Endothelial cell of umbilical vein (primary cell): ENCODE measurements at regions not wholly inside any gene's neighbourhood (a gene's known extent, or its start where the extent isn't known, plus 50 kb on each side); places are given as distances from the start of the nearest gene placed in this dataset.

Experiments
- BruUV-seq: library from RNA; stranded (reverse); fragments of 400-500 nt; replicated peaks from 2 replicates; lab custom pipeline; 2021; lab: Mats Ljungman, UMichigan
- CTCF ChIA-PET: fragments of 300-600, 350-600 bp; sonication (Branson Sonifier 250); formaldehyde crosslinking; loops from one replicate; lab custom pipeline; 2021; ENCODE audit warnings: antibody characterized with exemption, inconsistent platforms; lab: Charles Lee
- POLR2A ChIA-PET: fragments of 300-600, 350-600 bp; sonication (Branson Sonifier 250); formaldehyde crosslinking; loops from one replicate; lab custom pipeline; 2021; ENCODE audit warnings: antibody characterized with exemption, inconsistent platforms; lab: Charles Lee
- DNase-seq: peaks from one replicate; pipeline ENCODE4 v3.0.0-alpha.2; 2011; ENCODE audit warnings: low read depth, low spot score
- FAIRE-seq: peaks from 2 replicates; lab custom pipeline; 2011; peaks lifted over from hg19 to GRCh38; lab: Jason Lieb, UNC
- H2AFZ ChIP-seq: 2 replicates; pipeline ENCODE4 v1.6.0; 2012; ENCODE audit warnings: low read depth, low read length, control low read depth, inconsistent platforms
- H3K27ac ChIP-seq: 2 replicates; pipeline ENCODE4 v1.5.1; 2011; ENCODE audit warnings: low read depth, mild to moderate bottlenecking, control low read depth, low read length, moderate library complexity; ENCODE audit not compliant: insufficient read depth
- H3K27me3 ChIP-seq, 2 experiments: 2 replicates each; pipeline versions ENCODE4 v1.6.0 to v1.6.1; 2011; ENCODE audit warnings: low read length in 2 of 2, mixed read lengths in 1 of 2; ENCODE audit not compliant: control insufficient read depth in 2 of 2, insufficient read depth in 2 of 2
- H3K36me3 ChIP-seq, 2 experiments: 2 replicates in 1 of 2; 3 replicates in 1 of 2; pipeline ENCODE4 v1.5.1; 2011; ENCODE audit warnings: low read length in 2 of 2, mild to moderate bottlenecking in 1 of 2, moderate library complexity in 1 of 2; ENCODE audit not compliant: control insufficient read depth in 2 of 2, insufficient read depth in 2 of 2; ENCODE audit errors: extremely low read depth in 1 of 2
- H3K4me1 ChIP-seq: 3 replicates; pipeline ENCODE4 v1.5.1; 2011; ENCODE audit warnings: mild to moderate bottlenecking, low read length; ENCODE audit not compliant: control insufficient read depth, insufficient read depth; ENCODE audit errors: extremely low read depth
- H3K4me2 ChIP-seq: 2 replicates; pipeline ENCODE4 v1.6.1; 2011; ENCODE audit warnings: low read length, control low read depth, mixed read lengths; ENCODE audit not compliant: insufficient read depth
- H3K4me3 ChIP-seq, 3 experiments: fragments of 200-600 bp in 1 of 3; sonication (generic), shearing (Covaris generic) in 1 of 3; replicated peaks in 1 of 3; 2 replicates each; pipeline ENCODE4 v1.5.1; 2011 to 2016; ENCODE audit warnings: control low read depth in 3 of 3, low read length in 3 of 3, mild to moderate bottlenecking in 2 of 3, inconsistent platforms in 1 of 3, low read depth in 1 of 3, moderate library complexity in 1 of 3; ENCODE audit not compliant: insufficient read depth in 1 of 3
- H3K79me2 ChIP-seq: 2 replicates; pipeline ENCODE4 v1.6.0; 2012; ENCODE audit warnings: low read length, inconsistent platforms; ENCODE audit not compliant: control insufficient read depth, insufficient read depth
- H3K9ac ChIP-seq: replicated peaks from 2 replicates; pipeline ENCODE3; 2011; ENCODE audit warnings: low read length, control low read depth; ENCODE audit not compliant: insufficient read depth; ENCODE audit errors: extremely low read depth
- H3K9me1 ChIP-seq: replicated peaks from 3 replicates; pipeline ENCODE4 v1.6.0; 2011; ENCODE audit warnings: mild to moderate bottlenecking, low read length; ENCODE audit not compliant: control insufficient read depth, insufficient read depth; ENCODE audit errors: extremely low read depth
- H3K9me3 ChIP-seq: replicated peaks from 2 replicates; pipeline ENCODE4 v1.5.1; 2012; ENCODE audit warnings: low read length, inconsistent platforms; ENCODE audit not compliant: control insufficient read depth, insufficient read depth
- H4K20me1 ChIP-seq: replicated peaks from 2 replicates; pipeline ENCODE3; 2011; ENCODE audit warnings: mild to moderate bottlenecking, low read length; ENCODE audit not compliant: control insufficient read depth, insufficient read depth; ENCODE audit errors: extremely low read depth
- CTCF ChIP-seq, 2 donors: IDR thresholded peaks; 1 replicate in 1 of 2; 2 replicates in 1 of 2; pipeline ENCODE4 v1.5.1; 2011; ENCODE audit warnings: low read length in 2 of 2, mild to moderate bottlenecking in 2 of 2, moderate library complexity in 2 of 2, control low read depth in 1 of 2, inconsistent platforms in 1 of 2, low read depth in 1 of 2; ENCODE audit not compliant: insufficient read depth in 1 of 2; ENCODE audit errors: extremely low read depth in 1 of 2
- EZH2 ChIP-seq: IDR thresholded peaks from 2 replicates; pipeline ENCODE4 v1.6.1; 2012; ENCODE audit warnings: borderline replicate concordance, low read depth, mild to moderate bottlenecking, moderate library complexity, low read length, inconsistent platforms; ENCODE audit not compliant: severe bottlenecking
- FOS ChIP-seq: IDR thresholded peaks from 2 replicates; pipeline ENCODE4 v1.6.1; 2011; ENCODE audit warnings: mild to moderate bottlenecking, low read length, moderate library complexity, borderline replicate concordance; ENCODE audit not compliant: insufficient read depth
- GATA2 ChIP-seq: IDR thresholded peaks from 2 replicates; pipeline ENCODE4 v1.7.0; 2011; ENCODE audit warnings: low read depth, mild to moderate bottlenecking, moderate library complexity, mixed read lengths, low read length; ENCODE audit not compliant: insufficient read length, insufficient read depth
- JUN ChIP-seq: IDR thresholded peaks from 2 replicates; pipeline ENCODE4 v1.6.1; 2011; ENCODE audit warnings: borderline replicate concordance, low read depth; ENCODE audit not compliant: insufficient read length, insufficient read depth
- MAX ChIP-seq: IDR thresholded peaks from 2 replicates; pipeline ENCODE4 v1.6.1; 2011; ENCODE audit not compliant: insufficient read depth, insufficient read length
- MYC ChIP-seq: IDR thresholded peaks from one replicate; pipeline ENCODE4 v1.6.1; 2011; ENCODE audit warnings: mild to moderate bottlenecking, low read depth, low read length
- POLR2A ChIP-seq: IDR thresholded peaks from 2 replicates; pipeline ENCODE4 v1.6.1; 2012; ENCODE audit warnings: low read depth, mild to moderate bottlenecking, control low read depth, low read length
- POLR2AphosphoS5 ChIP-seq: IDR thresholded peaks from 2 replicates; pipeline ENCODE4 v1.6.1; 2012; ENCODE audit warnings: low read depth, mild to moderate bottlenecking, control low read depth, low read length, moderate library complexity; ENCODE audit not compliant: insufficient read depth
- dilution Hi-C: fragments of 300-500 bp; cut with MboI; formaldehyde crosslinking; loops from one replicate; pipeline ENCODE4 v1.15.0; 2019; ENCODE audit warnings: low sequenced_read_pairs; ENCODE audit not compliant: extremely low pct_ligation_motif_present
- intact Hi-C: fragments of 100-400 bp; cut with micrococcal nuclease; formaldehyde crosslinking; loops from one replicate; pipeline ENCODE4 v1.10.0; 2022

GRCh38 chr7:41793556-41793955 is 90.7 kb upstream of the INHBA start:
- no peak for DNase-seq
- Histone ChIP-seq H3K79me2 (no peaks in the 10 kb centered on the region), H3K27ac (no peak overlapping the region), H3K27me3 (no peaks in the 10 kb centered on the region), H4K20me1 (no peaks in the 10 kb centered on the region), H2AFZ (no peak overlapping the region), H3K4me1 (no peaks in the 10 kb centered on the region), H3K9me1 (no peaks in the 10 kb centered on the region), H3K9me3 (no peaks in the 10 kb centered on the region), H3K36me3 (no peaks in the 10 kb centered on the region), H3K4me2 (no peak overlapping the region), H3K9ac (no peak overlapping the region), H3K4me3 (no peak overlapping the region)
- TF ChIP-seq POLR2AphosphoS5 (no peak), POLR2A (no peak), CTCF (IDR thresholded peaks at IDR 0.05; ENCODE audit: extremely low read depth in 1 of 2, insufficient read depth in 1 of 2, low read depth in 1 of 2, low read length in 2 of 2) (no peak), GATA2 (no peak), JUN (no peak), MAX (no peak), FOS (no peak), MYC (no peak), EZH2 (no peak)
- BruUV-seq: no TSS peak
- ChIA-PET POLR2A (no interaction called here), CTCF (no interaction called here)
- FAIRE-seq: no peak
- intact Hi-C loops (no loop called here), dilution Hi-C loops (no loop called here)
